Kidney (tissue), 13 donors: ENCODE measurements at regions not wholly inside any gene's neighbourhood (a gene's known extent, or its start where the extent isn't known, plus 50 kb on each side); places are given as distances from the start of the nearest gene placed in this dataset.

Experiments
- DNase-seq, 5 donors: peaks; one replicate each; pipeline ENCODE4 v3.0.0-alpha.2; 2013 to 2020
- FAIRE-seq: peaks from 2 replicates; lab custom pipeline; 2012; peaks lifted over from hg19 to GRCh38; lab: Jason Lieb, UNC
- H3K27ac ChIP-seq, 2 donors: one replicate each; pipeline ENCODE4 v1.7.0; 2013; ENCODE audit warnings: low read depth in 2 of 2, low read length in 2 of 2, inconsistent platforms in 1 of 2
- H3K27me3 ChIP-seq: one replicate; pipeline ENCODE4 v1.7.1; 2013; ENCODE audit warnings: low read length, inconsistent platforms; ENCODE audit not compliant: control insufficient read depth, insufficient read depth
- H3K36me3 ChIP-seq, 3 donors: one replicate each; pipeline versions ENCODE4 v1.7.0 to v1.7.1; 2013; ENCODE audit warnings: low read length in 3 of 3, control low read depth in 1 of 3, inconsistent platforms in 1 of 3; ENCODE audit not compliant: insufficient read depth in 3 of 3, control insufficient read depth in 2 of 3
- H3K4me1 ChIP-seq, 3 donors: one replicate each; pipeline versions ENCODE4 v1.7.0 to v1.7.1; 2013; ENCODE audit warnings: low read length in 3 of 3, inconsistent platforms in 1 of 3, low read depth in 1 of 3; ENCODE audit not compliant: control insufficient read depth in 2 of 3, insufficient read depth in 2 of 3
- H3K4me3 ChIP-seq, 3 donors: one replicate each; pipeline versions ENCODE4 v1.7.0 to v1.8.1; 2013; ENCODE audit warnings: low read length in 3 of 3, control low read depth in 1 of 3, inconsistent platforms in 1 of 3
- H3K9ac ChIP-seq, 3 donors: one replicate each; pipeline versions ENCODE4 v1.7.0 to v1.7.1; 2013; ENCODE audit warnings: low read length in 3 of 3, control low read depth in 1 of 3, inconsistent platforms in 1 of 3
- H3K9me3 ChIP-seq, 3 donors: one replicate each; pipeline versions ENCODE4 v1.7.0 to v1.7.1; 2013; ENCODE audit warnings: low read length in 3 of 3, control low read depth in 1 of 3, inconsistent platforms in 1 of 3; ENCODE audit not compliant: control insufficient read depth in 2 of 3, insufficient read depth in 1 of 3
- intact Hi-C: fragments of 100-400 bp; cut with DNase I; formaldehyde crosslinking; loops from one replicate; pipeline ENCODE4 v1.11.1; 2022
- TF ChIP-seq, protein P1 (sequence below): IDR thresholded peaks from 3 replicates; pipeline ENCODE4 v1.5.1; 2012; ENCODE audit warnings: mild to moderate bottlenecking, moderate library complexity, borderline replicate concordance; ENCODE audit not compliant: insufficient read depth; ENCODE audit errors: extremely low read depth
- donor health status: control.
- donor health status: control.
- donor health status: control.
- donor health status: control.
- donor health status: control.
- donor health status: DM: yes; HTN: yes; CAD: no.
- donor health status: Normal renal cell carcinoma (clear cell type).

DNA sequence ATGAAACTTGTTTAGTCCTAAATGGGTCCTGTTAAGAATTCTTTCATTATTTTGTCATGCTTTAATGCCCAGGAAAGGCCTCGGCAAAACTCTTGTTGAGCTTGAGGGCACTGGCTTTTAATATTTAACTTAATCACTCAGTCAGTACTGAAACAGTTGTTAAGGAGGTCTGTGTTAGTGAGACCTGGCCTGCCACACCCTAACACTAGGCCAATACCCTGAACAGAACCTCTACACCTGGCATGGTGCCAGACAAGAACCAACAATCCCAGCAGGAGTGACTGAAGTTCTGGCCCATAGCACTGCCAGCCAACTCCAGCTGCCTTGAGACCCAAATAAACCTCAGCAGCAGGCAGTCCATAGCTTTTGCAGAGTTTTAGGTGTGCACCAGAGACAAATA is 85.7 kb upstream of the ITM2A start:
- Histone ChIP-seq H3K36me3 (no peaks in the 10 kb centered on the region), H3K9me3 (no peaks in the 10 kb centered on the region), H3K27ac (no peak overlapping the region), H3K4me3 (no peak overlapping the region), H3K9ac (no peak overlapping the region), H3K27me3 (no peaks in the 10 kb centered on the region), H3K4me1 (no peaks in the 10 kb centered on the region)
- FAIRE-seq (peak; percentile 91), DNase-seq (peak in 4 of 5 donors; percentile 31 to 75 (median 43))
- intact Hi-C loops: no loop called here
- TF ChIP-seq, protein P1, sequence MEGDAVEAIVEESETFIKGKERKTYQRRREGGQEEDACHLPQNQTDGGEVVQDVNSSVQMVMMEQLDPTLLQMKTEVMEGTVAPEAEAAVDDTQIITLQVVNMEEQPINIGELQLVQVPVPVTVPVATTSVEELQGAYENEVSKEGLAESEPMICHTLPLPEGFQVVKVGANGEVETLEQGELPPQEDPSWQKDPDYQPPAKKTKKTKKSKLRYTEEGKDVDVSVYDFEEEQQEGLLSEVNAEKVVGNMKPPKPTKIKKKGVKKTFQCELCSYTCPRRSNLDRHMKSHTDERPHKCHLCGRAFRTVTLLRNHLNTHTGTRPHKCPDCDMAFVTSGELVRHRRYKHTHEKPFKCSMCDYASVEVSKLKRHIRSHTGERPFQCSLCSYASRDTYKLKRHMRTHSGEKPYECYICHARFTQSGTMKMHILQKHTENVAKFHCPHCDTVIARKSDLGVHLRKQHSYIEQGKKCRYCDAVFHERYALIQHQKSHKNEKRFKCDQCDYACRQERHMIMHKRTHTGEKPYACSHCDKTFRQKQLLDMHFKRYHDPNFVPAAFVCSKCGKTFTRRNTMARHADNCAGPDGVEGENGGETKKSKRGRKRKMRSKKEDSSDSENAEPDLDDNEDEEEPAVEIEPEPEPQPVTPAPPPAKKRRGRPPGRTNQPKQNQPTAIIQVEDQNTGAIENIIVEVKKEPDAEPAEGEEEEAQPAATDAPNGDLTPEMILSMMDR: no peak

DNA sequence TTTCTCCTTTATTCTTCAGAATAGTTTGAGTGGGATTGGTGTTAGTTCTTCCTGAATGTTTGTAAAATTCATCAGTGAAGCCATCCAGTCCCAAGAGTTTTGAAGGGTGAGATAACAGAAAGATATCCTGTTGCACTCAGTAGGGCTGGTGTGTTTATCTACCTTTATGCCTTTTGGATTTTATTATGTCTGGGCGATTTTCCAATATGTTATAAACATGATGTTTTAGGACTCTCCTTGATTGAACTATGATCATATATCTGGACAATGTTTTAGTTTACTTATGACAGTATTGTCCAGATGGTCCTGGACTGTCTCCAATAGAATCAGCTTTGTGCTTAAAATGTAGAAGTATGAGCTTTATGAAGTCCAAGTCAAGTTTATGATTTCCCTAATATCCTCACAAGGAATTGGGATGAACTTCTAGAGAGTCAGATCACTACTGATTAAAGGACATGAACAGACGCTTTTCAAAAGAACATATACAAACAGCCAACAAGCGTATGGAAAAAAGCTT is 77.6 kb upstream of the ITM2A start:
- FAIRE-seq: no peak
- Histone ChIP-seq H3K9ac (no peak overlapping the region), H3K27me3 (no peaks in the 10 kb centered on the region), H3K4me1 (no peaks in the 10 kb centered on the region), H3K27ac (no peak overlapping the region), H3K4me3 (no peak overlapping the region), H3K36me3 (no peaks in the 10 kb centered on the region), H3K9me3 (no peaks in the 10 kb centered on the region)
- TF ChIP-seq, protein P1: no peak
- intact Hi-C loops: no loop called here
- no peak for DNase-seq

DNA sequence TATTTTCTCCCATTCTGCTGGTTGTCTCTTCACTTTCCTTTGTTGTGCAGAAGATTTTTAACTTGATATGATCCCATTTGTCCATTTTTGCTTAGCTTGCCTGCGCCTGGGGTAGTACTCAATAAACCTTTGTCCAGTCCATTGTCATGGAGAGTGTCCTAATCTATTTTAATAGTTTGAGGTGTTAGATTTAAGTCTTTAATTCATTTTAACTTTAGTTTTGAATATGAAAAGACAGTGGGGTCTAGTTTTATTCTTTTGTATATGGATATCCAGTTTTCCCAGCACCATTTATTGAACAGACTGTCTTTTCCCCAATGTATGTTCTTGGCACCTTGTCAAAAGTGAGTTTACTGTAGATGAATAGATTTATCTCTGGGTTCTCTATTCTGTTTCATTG is 76.0 kb upstream of the ITM2A start:
- H3K36me3 ChIP-seq: no peaks in the 10 kb centered on the region
- H3K4me3 ChIP-seq: no peak overlapping the region
- TF ChIP-seq, protein P1: no peak
- no peaks in the 10 kb centered on the region for H3K9me3 ChIP-seq
- no peak overlapping the region for H3K27ac ChIP-seq
- intact Hi-C loops: no loop called here
- H3K4me1 ChIP-seq: no peaks in the 10 kb centered on the region
- no peaks in the 10 kb centered on the region for H3K27me3 ChIP-seq
- no peak for FAIRE-seq
- no peak for DNase-seq
- H3K9ac ChIP-seq: no peak overlapping the region

DNA sequence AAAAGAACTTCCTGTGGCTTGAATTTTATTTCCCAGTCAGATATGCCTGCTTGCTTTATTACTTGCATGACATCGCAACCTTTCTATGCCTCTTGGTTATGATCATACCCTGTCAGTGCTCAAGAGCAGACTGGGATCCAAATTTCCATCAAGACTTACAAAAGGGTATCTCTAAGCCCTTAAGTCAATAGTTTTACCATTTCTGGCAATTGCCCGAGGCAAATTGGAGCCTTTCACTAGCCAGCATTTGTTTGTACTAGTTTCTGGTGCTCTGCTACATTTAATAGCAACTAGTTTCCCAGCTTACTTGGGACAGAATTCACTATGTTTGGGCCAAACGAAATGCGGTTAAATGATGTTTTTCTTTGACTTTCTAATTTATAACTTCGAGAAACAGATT is 73.2 kb upstream of the ITM2A start:
- H3K4me3 ChIP-seq: no peak overlapping the region
- H3K9ac ChIP-seq: no peak overlapping the region
- no peak for FAIRE-seq
- intact Hi-C loops: no loop called here
- H3K27ac ChIP-seq: no peak overlapping the region
- H3K4me1 ChIP-seq: no peaks in the 10 kb centered on the region
- TF ChIP-seq, protein P1: no peak
- no peak for DNase-seq
- H3K27me3 ChIP-seq: no peaks in the 10 kb centered on the region
- no peaks in the 10 kb centered on the region for H3K9me3 ChIP-seq
- no peaks in the 10 kb centered on the region for H3K36me3 ChIP-seq
